GM13976 (cell line): ENCODE measurements at regions not wholly inside any gene's neighbourhood (a gene's known extent, or its start where the extent isn't known, plus 50 kb on each side); places are given as distances from the start of the nearest gene placed in this dataset.

Source experiments
- DNase-seq: peaks from one replicate; pipeline ENCODE4 v3.0.0; 2012; ENCODE audit warnings: low spot score
- CTCF ChIP-seq: IDR thresholded peaks from 2 replicates; pipeline ENCODE4 v1.5.1; 2012; ENCODE audit warnings: borderline replicate concordance, mild to moderate bottlenecking; ENCODE audit not compliant: insufficient read depth; ENCODE audit errors: extremely low read depth, missing control alignments, control extremely low read depth
- in situ Hi-C: fragments of 300-500 bp; cut with MboI; formaldehyde crosslinking; loops from one replicate; pipeline ENCODE4 v1.12.0; 2022; ENCODE audit warnings: low sequenced_read_pairs, mixed read lengths, inconsistent platforms; ENCODE audit not compliant: unreplicated experiment

GRCh38 chr6:97917369-97917768 lies 634.4 kb upstream of the MMS22L start:
- no peak for TF ChIP-seq CTCF
- in situ Hi-C loops: no loop called here
- no peak for DNase-seq

- DNase-seq: no peak
- no peak for TF ChIP-seq CTCF
- in situ Hi-C loops: no loop called here
Observed at GRCh38 chr6:97919046-97919445, 636.0 kb upstream of the MMS22L start.

- no peak for TF ChIP-seq CTCF
- in situ Hi-C loops: no loop called here
- DNase-seq: no peak
Observed at GRCh38 chr6:97919631-97920030, 636.6 kb upstream of the MMS22L start.

GRCh38 chr6:97923249-97923648 lies 640.2 kb upstream of the MMS22L start:
- in situ Hi-C loops: no loop called here
- TF ChIP-seq CTCF: no peak
- DNase-seq: no peak

- no peak for DNase-seq
- in situ Hi-C loops: no loop called here
- TF ChIP-seq CTCF: no peak
Observed at GRCh38 chr6:97925504-97925903, 642.5 kb upstream of the MMS22L start.

- no peak for TF ChIP-seq CTCF
- no peak for DNase-seq
- in situ Hi-C loops: no loop called here
Observed at GRCh38 chr6:97939440-97940168, 656.6 kb upstream of the MMS22L start.
